ENCODE measurements at regions not wholly inside any gene's neighbourhood (a gene's known extent, or its start where the extent isn't known, plus 50 kb on each side); places are given as distances from the start of the nearest gene placed in this dataset.

GRCh38 chr9:129421371-129421770 is 199.5 kb downstream of the C9orf50 start:
- no peak for TF ChIP-seq POLR2AphosphoS5 (IDR thresholded peaks at IDR 0.05)
- no peak for TF ChIP-seq EP300 (IDR thresholded peaks at IDR 0.05)

All from esophagus muscularis mucosa (tissue), 3 donors.